A549 (cell line): ENCODE measurements at regions not wholly inside any gene's neighbourhood (a gene's known extent, or its start where the extent isn't known, plus 50 kb on each side); places are given as distances from the start of the nearest gene placed in this dataset.
"Not testable (repeated sequence)": the region's sequence is repeated elsewhere in the genome, so short reads cannot be mapped to it uniquely, and the experiment has no call there.

Experiments
- ATAC-seq, 2 experiments: fragments of 200-7000 bp in 1 of 2; fragments of >200 bp in 1 of 2; cut with Nextera tagmentation in 1 of 2; cut with Tn5 transposase in 1 of 2; 3 replicates each; pipeline versions ENCODE4 v1.8.0 to v1.9.1; 2018 to 2020; ENCODE audit warnings: mild to moderate bottlenecking in 1 of 2, moderate library complexity in 1 of 2
- CTCF ChIA-PET: fragments of 300-600 bp; sonication (Branson Sonifier 250); formaldehyde crosslinking; extraction: SDS; loops from one replicate; lab custom pipeline; 2021; ENCODE audit warnings: antibody characterized with exemption, inconsistent platforms; lab: Yijun Ruan, JAX
- POLR2A ChIA-PET: fragments of 350-600 bp; formaldehyde crosslinking; extraction: SDS; loops from one replicate; lab custom pipeline; 2021; ENCODE audit warnings: antibody characterized with exemption, inconsistent platforms; lab: Yijun Ruan, JAX
- DNase-seq, 2 experiments: peaks; one replicate each; pipeline versions ENCODE4 v3.0.0 to v3.0.0-alpha.2; 2011 to 2016; ENCODE audit warnings: low read depth in 1 of 2, low spot score in 1 of 2
- FAIRE-seq: peaks from 2 replicates; lab custom pipeline; 2011; peaks lifted over from hg19 to GRCh38; lab: Jason Lieb, UNC
- H3K27ac ChIP-seq, 2 experiments: fragments of >200 bp; sonication (Bioruptor Twin); formaldehyde crosslinking; 3 replicates each; pipeline ENCODE4 v1.5.1; 2016 to 2017
- H3K4me1 ChIP-seq: fragments of >200 bp; sonication (Bioruptor Twin); formaldehyde crosslinking; 3 replicates; pipeline ENCODE4 v1.6.1; 2016
- H3K4me2 ChIP-seq: fragments of >200 bp; sonication (Bioruptor Twin); formaldehyde crosslinking; 3 replicates; pipeline ENCODE4 v1.6.1; 2016
- H3K4me3 ChIP-seq: fragments of >200 bp; sonication (Bioruptor Twin); formaldehyde crosslinking; 3 replicates; pipeline ENCODE4 v1.5.1; 2016
- H3K9me3 ChIP-seq: fragments of >200 bp; sonication (Bioruptor Twin); formaldehyde crosslinking; 3 replicates; pipeline ENCODE4 v1.6.1; 2016
- CBX2 ChIP-seq: fragments of 200-600 bp; sonication (generic); IDR thresholded peaks from 2 replicates; pipeline ENCODE4 v1.6.1; 2016; ENCODE audit warnings: low read depth, mild to moderate bottlenecking, borderline replicate concordance
- CEBPB ChIP-seq, 2 experiments: fragments of >200 bp in 1 of 2; sonication (Bioruptor Twin) in 1 of 2; formaldehyde crosslinking in 1 of 2; IDR thresholded peaks; 2 replicates each; pipeline ENCODE4 v1.6.1; 2012 to 2016
- EHMT2 ChIP-seq: fragments of 200-600 bp; sonication (generic); IDR thresholded peaks from 2 replicates; pipeline ENCODE4 v1.6.1; 2016; ENCODE audit warnings: antibody characterized with exemption, low read depth, mild to moderate bottlenecking, moderate library complexity
- EP300 ChIP-seq, 2 experiments: fragments of >200 bp; sonication (Bioruptor Twin); formaldehyde crosslinking; IDR thresholded peaks; 2 replicates in 1 of 2; 3 replicates in 1 of 2; pipeline ENCODE4 v1.6.1; 2016 to 2017
- ESRRA ChIP-seq: fragments of 150-350 bp; IDR thresholded peaks from 2 replicates; pipeline ENCODE4 v1.6.1; 2014; ENCODE audit warnings: mild to moderate bottlenecking, low read length, borderline replicate concordance
- GATA3 ChIP-seq: IDR thresholded peaks from 2 replicates; pipeline ENCODE4 v1.6.1; 2012; ENCODE audit warnings: borderline replicate concordance
- KDM1A ChIP-seq: fragments of 200-600 bp; sonication (generic); IDR thresholded peaks from 2 replicates; pipeline ENCODE4 v1.6.1; 2016; ENCODE audit warnings: low read depth, mild to moderate bottlenecking
- KDM5A ChIP-seq: fragments of 200-600 bp; sonication (generic); IDR thresholded peaks from 2 replicates; pipeline ENCODE4 v1.6.1; 2016; ENCODE audit warnings: antibody characterized with exemption, mild to moderate bottlenecking
- POLR2AphosphoS2 ChIP-seq: conservative IDR thresholded peaks from 2 replicates; pipeline ENCODE4 v1.6.1; 2012; ENCODE audit warnings: low read length, improper control_type of control experiment, inconsistent platforms
- RAD21 ChIP-seq, 2 experiments: fragments of >200 bp in 1 of 2; sonication (Bioruptor Twin) in 1 of 2; formaldehyde crosslinking in 1 of 2; IDR thresholded peaks in 1 of 2; conservative IDR thresholded peaks in 1 of 2; 2 replicates in 1 of 2; 3 replicates in 1 of 2; pipeline ENCODE4 v1.6.1; 2012 to 2018; ENCODE audit warnings: inconsistent platforms in 1 of 2
- TFCP2L1 ChIP-seq: fragments of 250-450 bp; sonication (Bioruptor Pico); IDR thresholded peaks from 2 replicates; pipeline ENCODE4 v1.5.0; 2021; ENCODE audit warnings: mild to moderate bottlenecking
- ZSCAN20 ChIP-seq: fragments of 250-450 bp; sonication (Bioruptor Pico); IDR thresholded peaks from 2 replicates; pipeline ENCODE4 v1.8.0; 2022; ENCODE audit warnings: mild to moderate bottlenecking, moderate library complexity
- WGBS: methylation state at CpG from one replicate; pipeline ENCODE4 v1.1.6; 2017; ENCODE audit errors: missing lambda C conversion rate; 5-methylcytosine and 5-hydroxymethylcytosine counted together
- TF ChIP-seq, protein P1 (sequence below): fragments of 200-600 bp; sonication (generic); IDR thresholded peaks from 2 replicates; pipeline ENCODE4 v1.6.1; 2016; ENCODE audit warnings: antibody characterized with exemption, mild to moderate bottlenecking, moderate library complexity
- TF ChIP-seq, protein P2 (sequence below): IDR thresholded peaks from 2 replicates; pipeline ENCODE4 v1.6.1; 2012; ENCODE audit warnings: low read depth, borderline replicate concordance
- TF ChIP-seq, protein P3 (sequence below): fragments of >200 bp; sonication (Bioruptor Twin); formaldehyde crosslinking; IDR thresholded peaks from 3 replicates; pipeline ENCODE4 v1.6.1; 2016
- TF ChIP-seq, protein P4 (sequence below): fragments of 150-350 bp; IDR thresholded peaks from 2 replicates; pipeline ENCODE4 v1.6.1; 2014; ENCODE audit warnings: low read depth, mild to moderate bottlenecking, low read length

DNA sequence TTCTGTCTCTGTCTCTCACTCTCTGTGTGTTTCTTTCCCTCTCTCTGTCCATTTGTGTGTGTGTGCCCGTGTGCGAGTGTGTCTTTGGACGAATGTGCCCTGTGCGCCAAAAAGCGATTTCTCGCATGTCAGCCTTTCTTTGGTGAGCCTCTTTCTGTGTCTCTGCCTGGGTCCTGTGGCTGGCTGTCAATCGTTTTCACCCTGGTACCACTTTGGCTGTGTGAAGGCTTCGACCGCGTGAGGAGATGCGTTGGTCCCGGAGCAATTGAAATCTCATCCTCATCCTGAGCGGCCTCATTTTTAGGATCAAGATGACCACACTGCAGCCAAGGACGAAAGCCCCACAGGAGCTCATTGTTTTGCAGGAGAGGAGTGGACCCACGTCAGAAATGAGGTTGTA, 288.9 kb upstream of the ZNF337 start:
- ChIA-PET CTCF (no interaction called here), POLR2A (no interaction called here)
- Histone ChIP-seq H3K4me3 (no peak overlapping the region), H3K27ac (no peak overlapping the region), H3K4me1 (no peaks in the 10 kb centered on the region), H3K4me2 (no peak overlapping the region), H3K9me3 (no peaks in the 10 kb centered on the region)
- FAIRE-seq: no peak
- no peak for DNase-seq
- TF ChIP-seq, protein P1, sequence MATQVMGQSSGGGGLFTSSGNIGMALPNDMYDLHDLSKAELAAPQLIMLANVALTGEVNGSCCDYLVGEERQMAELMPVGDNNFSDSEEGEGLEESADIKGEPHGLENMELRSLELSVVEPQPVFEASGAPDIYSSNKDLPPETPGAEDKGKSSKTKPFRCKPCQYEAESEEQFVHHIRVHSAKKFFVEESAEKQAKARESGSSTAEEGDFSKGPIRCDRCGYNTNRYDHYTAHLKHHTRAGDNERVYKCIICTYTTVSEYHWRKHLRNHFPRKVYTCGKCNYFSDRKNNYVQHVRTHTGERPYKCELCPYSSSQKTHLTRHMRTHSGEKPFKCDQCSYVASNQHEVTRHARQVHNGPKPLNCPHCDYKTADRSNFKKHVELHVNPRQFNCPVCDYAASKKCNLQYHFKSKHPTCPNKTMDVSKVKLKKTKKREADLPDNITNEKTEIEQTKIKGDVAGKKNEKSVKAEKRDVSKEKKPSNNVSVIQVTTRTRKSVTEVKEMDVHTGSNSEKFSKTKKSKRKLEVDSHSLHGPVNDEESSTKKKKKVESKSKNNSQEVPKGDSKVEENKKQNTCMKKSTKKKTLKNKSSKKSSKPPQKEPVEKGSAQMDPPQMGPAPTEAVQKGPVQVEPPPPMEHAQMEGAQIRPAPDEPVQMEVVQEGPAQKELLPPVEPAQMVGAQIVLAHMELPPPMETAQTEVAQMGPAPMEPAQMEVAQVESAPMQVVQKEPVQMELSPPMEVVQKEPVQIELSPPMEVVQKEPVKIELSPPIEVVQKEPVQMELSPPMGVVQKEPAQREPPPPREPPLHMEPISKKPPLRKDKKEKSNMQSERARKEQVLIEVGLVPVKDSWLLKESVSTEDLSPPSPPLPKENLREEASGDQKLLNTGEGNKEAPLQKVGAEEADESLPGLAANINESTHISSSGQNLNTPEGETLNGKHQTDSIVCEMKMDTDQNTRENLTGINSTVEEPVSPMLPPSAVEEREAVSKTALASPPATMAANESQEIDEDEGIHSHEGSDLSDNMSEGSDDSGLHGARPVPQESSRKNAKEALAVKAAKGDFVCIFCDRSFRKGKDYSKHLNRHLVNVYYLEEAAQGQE: no peak
- TF ChIP-seq, protein P2, sequence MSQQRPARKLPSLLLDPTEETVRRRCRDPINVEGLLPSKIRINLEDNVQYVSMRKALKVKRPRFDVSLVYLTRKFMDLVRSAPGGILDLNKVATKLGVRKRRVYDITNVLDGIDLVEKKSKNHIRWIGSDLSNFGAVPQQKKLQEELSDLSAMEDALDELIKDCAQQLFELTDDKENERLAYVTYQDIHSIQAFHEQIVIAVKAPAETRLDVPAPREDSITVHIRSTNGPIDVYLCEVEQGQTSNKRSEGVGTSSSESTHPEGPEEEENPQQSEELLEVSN: no peak
- ATAC-seq: no peak
- 79% methylated on average over 15 of the region's 15 CpGs for WGBS

DNA sequence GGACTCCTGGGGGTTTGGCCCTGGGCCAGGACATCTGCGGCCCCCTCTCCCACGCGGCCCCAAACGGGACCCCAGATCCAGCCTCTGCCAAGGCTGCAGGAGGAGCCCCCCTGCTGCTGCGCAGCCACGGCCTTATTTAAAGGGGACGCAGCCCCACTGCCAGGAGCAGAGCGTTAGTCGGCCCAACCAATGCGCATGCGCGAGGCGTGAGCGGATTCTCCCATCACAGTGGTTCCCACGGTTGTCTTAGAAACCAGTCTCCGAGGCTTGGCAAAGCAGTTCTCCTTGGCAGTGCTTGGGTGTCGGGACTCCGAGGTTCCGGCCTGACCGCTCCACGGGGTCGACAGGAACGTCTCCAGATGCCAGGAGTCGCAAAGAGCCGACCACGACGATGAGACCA, 288.3 kb upstream of the ZNF337 start:
- H3K27ac ChIP-seq: no peak overlapping the region
- TF ChIP-seq GATA3 (no peak), RAD21 (conservative IDR thresholded peaks at IDR 0.05 in 1 of 2, IDR thresholded peaks at IDR 0.05 in 1 of 2) (no peak), EHMT2 (no peak), EP300 (IDR thresholded peaks at IDR 0.05) (no peak), ESRRA (no peak), KDM1A (no peak), POLR2AphosphoS2 (no peak), TFCP2L1 (CRISPR knock-in tag) (no peak), KDM5A (no peak), ZSCAN20 (CRISPR knock-in tag) (no peak), CBX2 (no peak), CEBPB (IDR thresholded peaks at IDR 0.05) (no peak)
- TF ChIP-seq, protein P1: no peak
- TF ChIP-seq, protein P3, sequence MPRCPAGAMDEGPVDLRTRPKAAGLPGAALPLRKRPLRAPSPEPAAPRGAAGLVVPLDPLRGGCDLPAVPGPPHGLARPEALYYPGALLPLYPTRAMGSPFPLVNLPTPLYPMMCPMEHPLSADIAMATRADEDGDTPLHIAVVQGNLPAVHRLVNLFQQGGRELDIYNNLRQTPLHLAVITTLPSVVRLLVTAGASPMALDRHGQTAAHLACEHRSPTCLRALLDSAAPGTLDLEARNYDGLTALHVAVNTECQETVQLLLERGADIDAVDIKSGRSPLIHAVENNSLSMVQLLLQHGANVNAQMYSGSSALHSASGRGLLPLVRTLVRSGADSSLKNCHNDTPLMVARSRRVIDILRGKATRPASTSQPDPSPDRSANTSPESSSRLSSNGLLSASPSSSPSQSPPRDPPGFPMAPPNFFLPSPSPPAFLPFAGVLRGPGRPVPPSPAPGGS: no peak
- TF ChIP-seq, protein P2: no peak
- TF ChIP-seq, protein P4, sequence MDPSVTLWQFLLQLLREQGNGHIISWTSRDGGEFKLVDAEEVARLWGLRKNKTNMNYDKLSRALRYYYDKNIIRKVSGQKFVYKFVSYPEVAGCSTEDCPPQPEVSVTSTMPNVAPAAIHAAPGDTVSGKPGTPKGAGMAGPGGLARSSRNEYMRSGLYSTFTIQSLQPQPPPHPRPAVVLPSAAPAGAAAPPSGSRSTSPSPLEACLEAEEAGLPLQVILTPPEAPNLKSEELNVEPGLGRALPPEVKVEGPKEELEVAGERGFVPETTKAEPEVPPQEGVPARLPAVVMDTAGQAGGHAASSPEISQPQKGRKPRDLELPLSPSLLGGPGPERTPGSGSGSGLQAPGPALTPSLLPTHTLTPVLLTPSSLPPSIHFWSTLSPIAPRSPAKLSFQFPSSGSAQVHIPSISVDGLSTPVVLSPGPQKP: no peak
- POLR2A ChIA-PET: no interaction called here
- no peak overlapping the region for H3K4me2 ChIP-seq
- DNase-seq: no peak
- H3K9me3 ChIP-seq: no peaks in the 10 kb centered on the region
- no peaks in the 10 kb centered on the region for H3K4me1 ChIP-seq
- WGBS: 88% methylated on average over 24 of the region's 27 CpGs
- FAIRE-seq: no peak
- ATAC-seq: no peak
- CTCF ChIA-PET: no interaction called here
- no peak overlapping the region for H3K4me3 ChIP-seq

DNA sequence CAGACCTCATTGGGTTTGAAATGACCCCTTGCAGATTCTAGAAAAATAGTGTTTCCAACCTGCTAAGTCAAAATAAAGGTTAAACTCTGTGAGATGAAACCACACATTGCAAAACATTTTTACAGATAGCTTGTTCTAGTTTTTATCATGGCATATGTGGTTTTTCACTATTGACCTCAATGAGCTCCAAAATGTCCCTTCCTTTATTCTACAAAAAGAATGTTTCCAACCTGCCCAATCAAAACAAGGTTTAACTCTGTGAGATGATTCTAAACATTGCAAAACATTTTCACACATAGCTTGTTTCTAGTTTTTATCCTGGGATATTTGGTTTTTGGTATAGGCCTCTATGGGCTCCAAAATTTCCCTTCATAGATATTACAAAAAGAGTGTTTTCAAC, 286.0 kb upstream of the ZNF337 start:
- DNase-seq, H3K4me2 ChIP-seq, CTCF ChIA-PET, ATAC-seq, H3K9me3 ChIP-seq, POLR2A ChIA-PET, H3K4me1 ChIP-seq, H3K27ac ChIP-seq, FAIRE-seq, H3K4me3 ChIP-seq: not testable (repeated sequence)

DNA sequence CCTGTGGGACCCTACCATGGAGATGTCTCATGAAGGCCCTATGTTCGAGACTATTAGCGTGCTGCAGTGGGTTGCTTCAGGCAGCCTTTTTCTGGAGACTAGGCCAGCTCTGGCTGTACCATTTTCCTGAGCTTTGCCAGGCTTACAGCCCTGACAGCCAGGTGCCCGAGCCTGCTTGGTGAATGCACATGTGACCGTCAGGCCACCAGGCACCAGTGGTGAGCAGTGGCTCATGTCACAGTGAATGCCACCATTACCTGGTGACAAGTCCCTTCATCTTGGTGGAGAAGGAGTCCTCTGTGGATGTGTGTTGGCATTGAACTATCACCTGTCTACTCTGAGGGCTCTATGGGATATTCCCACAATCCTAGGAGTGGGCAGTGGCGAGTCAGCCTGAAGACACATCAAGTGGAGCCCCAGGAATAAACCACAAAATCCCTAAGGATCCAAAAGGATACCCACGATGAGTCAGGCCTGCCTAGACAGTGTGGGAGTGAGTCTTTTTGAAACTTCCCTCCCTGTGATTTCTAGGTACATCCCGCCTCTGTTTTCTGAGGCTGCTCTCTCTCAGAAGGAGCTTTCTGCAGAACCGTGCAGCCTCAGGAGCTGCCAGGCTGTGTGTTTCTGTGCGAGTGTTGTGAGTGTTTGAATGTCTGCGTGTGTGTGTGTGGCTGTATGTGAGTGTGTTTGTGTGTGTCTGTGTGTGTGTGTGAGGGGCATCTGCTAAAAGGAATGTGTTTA, 282.0 kb upstream of the ZNF337 start:
- POLR2A ChIA-PET, ATAC-seq, H3K4me2 ChIP-seq, H3K4me3 ChIP-seq, CTCF ChIA-PET, H3K27ac ChIP-seq, H3K4me1 ChIP-seq, DNase-seq, H3K9me3 ChIP-seq: not testable (repeated sequence)
- peak; percentile 70 for FAIRE-seq
- 74% methylated on average over 10 of the region's 10 CpGs for WGBS
